ENCODE measurements at regions not wholly inside any gene's neighbourhood (a gene's known extent, or its start where the extent isn't known, plus 50 kb on each side); places are given as distances from the start of the nearest gene placed in this dataset.

- Histone ChIP-seq H3K4me2 (ENCODE audit: low read depth, low read length) (no peak overlapping the region), H4K91ac (ENCODE audit: insufficient read depth, low read depth, low read length) (no peak overlapping the region), H3K56ac (ENCODE audit: extremely low read depth, insufficient read depth, low read length) (no peak overlapping the region), H3K23ac (ENCODE audit: low read depth, low read length) (no peak overlapping the region), H4K20me1 (ENCODE audit: insufficient read depth, low read length) (no peaks in the 10 kb centered on the region), H3K18ac (ENCODE audit: low read depth, low read length) (no peak overlapping the region), H3K14ac (replicated peaks; ENCODE audit: low read depth, low read length) (no peak overlapping the region), H3K4me1 (ENCODE audit: control insufficient read depth, insufficient read depth, low read length) (no peaks in the 10 kb centered on the region), H3K9me1 (ENCODE audit: insufficient read depth, low read length) (no peaks in the 10 kb centered on the region), H3K4me3 (ENCODE audit: insufficient read depth, low read depth, low read length) (no peak overlapping the region), H3K79me1 (ENCODE audit: low read depth in 1 of 2, low read length in 2 of 2) (no peaks in the 10 kb centered on the region), H2AK5ac (ENCODE audit: low read depth, low read length) (no peak overlapping the region), H2BK20ac (ENCODE audit: low read depth, low read length) (no peak overlapping the region), H2BK5ac (ENCODE audit: low read depth, low read length, poor library complexity, severe bottlenecking) (no peak overlapping the region), H3K36me3 (ENCODE audit: control insufficient read depth, insufficient read depth, low read length) (no peaks in the 10 kb centered on the region), H3K27ac (ENCODE audit: insufficient read depth, low read length) (no peak overlapping the region), H3K9me3 (ENCODE audit: control insufficient read depth, insufficient read depth, low read length) (peaks cover 7% of the 10 kb centered on the region), H4K8ac (ENCODE audit: low read depth in 2 of 2, low read length in 2 of 2) (no peak overlapping the region), H2BK15ac (ENCODE audit: low read depth, low read length) (no peak overlapping the region), H2BK120ac (ENCODE audit: low read depth, low read length) (no peak overlapping the region), H4K5ac (ENCODE audit: low read depth, low read length) (no peak overlapping the region), H3K9ac (ENCODE audit: low read depth, low read length) (no peak overlapping the region), H2AK9ac (replicated peaks; ENCODE audit: low read depth, low read length, poor library complexity) (no peak overlapping the region), H2AFZ (replicated peaks; ENCODE audit: low read length, poor library complexity) (no peak overlapping the region), H3K27me3 (ENCODE audit: control insufficient read depth, insufficient read depth, low read length) (no peaks in the 10 kb centered on the region), H3K4ac (ENCODE audit: low read depth, low read length) (no peak overlapping the region)
- in situ Hi-C loops (cut with MboI; ENCODE audit: low sequenced_read_pairs) = no loop called here
- no TSS peak for BruUV-seq (replicated peaks)
- TF ChIP-seq MAZ (IDR thresholded peaks at IDR 0.05; ENCODE audit: borderline replicate concordance, low read depth, low read length) = no peak
- TF ChIP-seq SMC3 (IDR thresholded peaks at IDR 0.05; ENCODE audit: low read depth, low read length) = no peak
- no peak for TF ChIP-seq CTCF (conservative IDR thresholded peaks at IDR 0.05; ENCODE audit: low read depth, low read length)
- no peak for TF ChIP-seq POLR2A (IDR thresholded peaks at IDR 0.05; ENCODE audit: low read depth, low read length)
- no peak for TF ChIP-seq RAD21 (IDR thresholded peaks at IDR 0.05; ENCODE audit: low read length)
- TF ChIP-seq FOS (IDR thresholded peaks at IDR 0.05; ENCODE audit: low read depth, low read length) = no peak
- no peak for TF ChIP-seq MXI1 (IDR thresholded peaks at IDR 0.05; ENCODE audit: borderline replicate concordance, low read depth, low read length)
- no peak for DNase-seq
- 40% methylated on average over 2 of the region's 7 CpGs; no CpG with 5 or more reads in 1 of the 2 experiments for WGBS, 2 experiments (ENCODE audit: extremely low coverage in 2 of 2, insufficient read length in 1 of 2)
- ChIA-PET CTCF (no interaction called here), POLR2A (ENCODE audit: unreplicated experiment) (no interaction called here)
- intact Hi-C loops (cut with micrococcal nuclease) = no loop called here
- dilution Hi-C loops (cut with HindIII; ENCODE audit: low sequenced_read_pairs, unreplicated experiment) = no loop called here
- ATAC-seq (ENCODE audit: low read depth) = no peak
Observed at GRCh38 chr3:18538463-18539230, 113.5 kb upstream of the SATB1 start.
